Immature natural killer cell (primary cell): ENCODE measurements at regions not wholly inside any gene's neighbourhood (a gene's known extent, or its start where the extent isn't known, plus 50 kb on each side); places are given as distances from the start of the nearest gene placed in this dataset.
"Not testable (repeated sequence)": the region's sequence is repeated elsewhere in the genome, so short reads cannot be mapped to it uniquely, and the experiment has no call there.

Experiments
- DNase-seq, 3 donors: peaks; one replicate each; pipeline ENCODE4 v3.0.0; 2022; ENCODE audit warnings: mixed read lengths in 1 of 3
- H3K27ac Mint-ChIP-seq, 6 donors: one replicate each; pipeline ENCODE4 v1.8.0; 2020; ENCODE audit warnings: mixed read lengths in 6 of 6, mild to moderate bottlenecking in 5 of 6, inconsistent platforms in 4 of 6, moderate library complexity in 3 of 6
- H3K27me3 Mint-ChIP-seq, 3 donors: one replicate each; pipeline ENCODE4 v1.8.0; 2020 to 2021; ENCODE audit warnings: low read depth in 3 of 3, mild to moderate bottlenecking in 3 of 3, mixed read lengths in 3 of 3, moderate library complexity in 3 of 3, inconsistent platforms in 1 of 3
- H3K36me3 Mint-ChIP-seq, 3 donors: one replicate each; pipeline ENCODE4 v1.8.0; 2020; ENCODE audit warnings: mixed read lengths in 3 of 3, inconsistent platforms in 2 of 3, mild to moderate bottlenecking in 2 of 3
- H3K4me1 Mint-ChIP-seq, 2 donors: one replicate each; pipeline ENCODE4 v1.8.0; 2020; ENCODE audit warnings: inconsistent platforms in 2 of 2, mild to moderate bottlenecking in 2 of 2, mixed read lengths in 2 of 2, moderate library complexity in 1 of 2
- H3K4me3 Mint-ChIP-seq, 5 donors: one replicate each; pipeline ENCODE4 v1.8.0; 2020; ENCODE audit warnings: mild to moderate bottlenecking in 5 of 5, mixed read lengths in 5 of 5, inconsistent platforms in 3 of 5, moderate library complexity in 3 of 5
- H3K9me3 Mint-ChIP-seq, 6 donors: one replicate each; pipeline ENCODE4 v1.8.0; 2020; ENCODE audit warnings: mild to moderate bottlenecking in 6 of 6, mixed read lengths in 6 of 6, inconsistent platforms in 4 of 6, moderate library complexity in 3 of 6

DNA sequence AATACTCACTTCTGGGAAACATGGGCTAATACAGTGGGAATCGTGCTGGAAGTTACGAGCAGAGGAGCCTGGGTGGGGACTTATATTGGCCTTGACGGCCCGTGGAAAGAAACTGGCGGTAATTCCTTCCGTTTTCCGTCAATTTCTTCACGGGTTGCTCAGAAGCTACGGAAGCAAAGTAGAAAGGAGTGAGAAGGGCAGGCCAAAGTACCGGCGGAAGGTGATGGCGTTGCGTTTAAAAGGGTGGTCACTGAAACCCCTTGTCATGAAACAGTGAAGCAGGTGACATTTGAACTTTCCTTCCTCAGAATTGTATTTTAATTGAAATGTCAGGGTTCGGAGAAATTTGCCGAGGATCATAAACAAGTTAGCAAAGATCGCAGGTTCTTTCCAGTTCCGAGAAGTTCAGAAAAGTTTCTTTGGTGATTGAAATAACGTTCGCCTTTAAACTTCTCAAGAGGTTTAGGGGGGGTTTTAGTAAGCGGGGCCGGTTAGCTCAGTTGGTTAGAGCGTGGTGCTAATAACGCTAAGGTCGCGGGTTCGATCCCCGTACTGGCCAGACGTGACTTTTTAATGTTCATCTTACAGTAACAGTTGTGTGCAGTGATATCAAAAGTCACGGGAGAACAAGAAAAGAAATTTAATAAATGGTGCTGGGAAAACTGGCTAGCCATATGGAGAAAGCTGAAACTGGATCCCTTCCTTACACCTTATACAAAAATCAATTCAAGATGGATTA is 96.7 kb upstream of the ZNF322 start:
- H3K4me1 Mint-ChIP-seq, H3K36me3 Mint-ChIP-seq, DNase-seq: not testable (repeated sequence)
- peak overlapping the region in 2 of 6 donors; percentile 24 to 77 for H3K27ac Mint-ChIP-seq
- H3K9me3 Mint-ChIP-seq: peaks cover 3 to 27% (median 10%) of the 10 kb centered on the region in 6 donors
- peak overlapping the region in 2 of 5 donors; percentile 18 to 60 for H3K4me3 Mint-ChIP-seq
- peaks cover 31 to 36% (median 31%) of the 10 kb centered on the region in 3 donors for H3K27me3 Mint-ChIP-seq

DNA sequence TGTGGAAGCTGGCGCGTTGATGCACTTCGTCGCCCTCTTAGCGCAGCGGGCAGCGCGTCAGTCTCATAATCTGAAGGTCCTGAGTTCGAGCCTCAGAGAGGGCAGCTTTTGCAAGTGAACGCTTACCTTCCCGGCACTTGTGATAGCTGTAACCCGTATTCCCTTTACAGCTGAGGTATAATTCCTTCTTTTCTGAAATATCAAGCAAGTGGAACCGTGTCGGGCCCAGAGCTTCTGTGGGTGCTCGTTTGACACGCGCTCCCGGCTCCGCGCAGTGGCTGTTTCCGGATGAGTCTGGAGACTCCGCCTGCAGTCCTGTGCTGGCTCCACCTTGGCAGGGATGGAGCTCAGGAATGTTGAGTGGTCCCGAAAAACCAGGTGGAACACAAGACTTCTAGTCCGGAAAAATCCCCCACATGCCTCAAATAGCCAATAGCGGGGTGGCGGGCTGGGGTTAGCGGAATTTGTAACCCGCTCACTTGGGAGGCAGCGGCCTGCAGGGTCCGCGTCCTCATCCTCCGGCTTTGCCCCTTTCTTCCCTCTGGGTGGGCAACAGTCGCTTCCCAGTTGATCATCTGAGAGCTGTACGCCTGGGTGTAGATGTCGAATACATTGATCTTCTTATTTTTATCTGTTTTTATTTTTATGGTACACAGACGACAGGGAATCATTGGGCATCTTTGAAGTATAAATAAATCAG is 106.8 kb upstream of the ZNF322 start:
- not testable (repeated sequence) for H3K4me1 Mint-ChIP-seq, H3K27me3 Mint-ChIP-seq, DNase-seq, H3K27ac Mint-ChIP-seq, H3K4me3 Mint-ChIP-seq, H3K36me3 Mint-ChIP-seq, H3K9me3 Mint-ChIP-seq

DNA sequence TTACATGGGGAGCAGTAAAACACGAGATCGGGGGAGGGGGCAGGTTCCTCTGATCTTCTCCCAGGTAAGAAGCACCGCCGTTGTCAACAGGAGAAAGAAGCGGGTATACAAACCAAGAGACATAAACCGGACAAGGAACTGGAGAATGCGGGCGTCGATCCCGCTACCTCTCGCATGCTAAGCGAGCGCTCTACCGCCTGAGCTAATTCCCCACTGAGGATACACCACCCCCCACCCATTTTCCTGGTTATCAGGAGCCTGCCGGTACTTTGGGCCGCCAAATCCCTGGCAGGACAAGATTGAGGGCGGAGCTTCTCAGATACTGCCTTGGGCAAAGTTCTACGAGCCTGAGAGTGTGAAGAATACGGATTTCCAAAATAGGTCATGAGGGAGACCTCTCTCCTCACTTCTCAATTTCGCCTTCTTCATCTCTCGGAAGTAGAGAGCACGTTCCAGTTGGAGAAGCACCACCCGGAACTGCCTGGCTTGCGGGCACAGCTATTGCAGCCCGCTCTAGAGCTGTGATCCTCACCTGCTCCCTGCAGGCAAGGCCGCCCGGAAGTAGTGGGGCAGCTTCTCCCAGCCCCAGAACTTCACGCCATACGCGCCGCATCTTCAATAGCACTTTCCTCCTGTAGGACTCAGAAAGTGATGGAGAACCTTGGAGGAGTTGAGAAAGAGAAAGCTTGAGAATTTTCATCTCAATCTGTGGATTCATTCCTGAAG is 111.6 kb upstream of the ZNF322 start:
- not testable (repeated sequence) for H3K36me3 Mint-ChIP-seq, H3K4me3 Mint-ChIP-seq, DNase-seq, H3K27me3 Mint-ChIP-seq, H3K9me3 Mint-ChIP-seq, H3K27ac Mint-ChIP-seq, H3K4me1 Mint-ChIP-seq

- not testable (repeated sequence) for H3K9me3 Mint-ChIP-seq, H3K36me3 Mint-ChIP-seq, H3K27me3 Mint-ChIP-seq, DNase-seq, H3K4me1 Mint-ChIP-seq, H3K27ac Mint-ChIP-seq, H3K4me3 Mint-ChIP-seq
Measured at GRCh38 chr6:26773414-26773813, 113.9 kb upstream of the ZNF322 start.

- H3K27me3 Mint-ChIP-seq, H3K36me3 Mint-ChIP-seq, H3K4me3 Mint-ChIP-seq, H3K9me3 Mint-ChIP-seq, DNase-seq, H3K27ac Mint-ChIP-seq, H3K4me1 Mint-ChIP-seq: not testable (repeated sequence)
Measured at GRCh38 chr6:26780563-26780962, 121.0 kb upstream of the ZNF322 start.

- H3K4me3 Mint-ChIP-seq, H3K27ac Mint-ChIP-seq, H3K4me1 Mint-ChIP-seq, H3K27me3 Mint-ChIP-seq, H3K9me3 Mint-ChIP-seq, DNase-seq, H3K36me3 Mint-ChIP-seq: not testable (repeated sequence)
Measured at GRCh38 chr6:26795474-26796307, 136.1 kb upstream of the ZNF322 start.

- H3K4me3 Mint-ChIP-seq, H3K27me3 Mint-ChIP-seq, H3K36me3 Mint-ChIP-seq, H3K27ac Mint-ChIP-seq, H3K9me3 Mint-ChIP-seq, DNase-seq, H3K4me1 Mint-ChIP-seq: not testable (repeated sequence)
Measured at GRCh38 chr6:26799903-26800633, 140.5 kb upstream of the ZNF322 start.

- H3K4me3 Mint-ChIP-seq: not testable (repeated sequence)
Measured at GRCh38 chr6:26803762-26804161, 144.2 kb upstream of the ZNF322 start.

DNA sequence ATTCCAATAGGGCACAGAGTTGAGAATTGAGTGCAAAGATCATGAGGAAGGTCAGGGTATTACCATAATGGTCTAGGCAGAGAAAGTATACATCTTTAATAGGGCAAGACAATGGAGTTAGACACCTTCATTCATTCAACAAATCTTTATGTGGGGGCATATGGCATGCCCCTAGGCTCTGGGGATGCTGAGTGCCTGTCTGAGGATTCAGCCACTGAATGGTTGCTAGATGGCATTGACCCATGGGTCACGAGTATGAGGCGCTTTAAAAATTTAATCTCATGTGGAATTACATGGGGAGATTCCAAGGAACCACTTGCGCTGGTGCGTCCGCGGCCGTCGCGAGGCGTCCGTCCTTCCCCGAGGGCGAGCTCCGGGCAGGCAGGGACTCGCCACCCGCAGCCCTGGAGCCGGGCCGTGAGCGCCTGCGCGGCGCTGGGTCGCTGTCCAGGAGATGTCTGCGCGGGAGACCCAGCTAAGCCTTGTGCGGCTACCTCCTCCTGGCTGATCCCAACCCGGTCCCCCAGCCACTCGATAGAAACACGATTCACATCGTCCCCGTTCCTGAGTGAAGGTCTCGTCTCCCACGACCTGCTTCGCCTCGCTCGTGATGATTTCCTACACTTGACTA is 152.1 kb upstream of the ZNF322 start:
- not testable (repeated sequence) for H3K4me3 Mint-ChIP-seq, DNase-seq, H3K36me3 Mint-ChIP-seq, H3K27ac Mint-ChIP-seq, H3K4me1 Mint-ChIP-seq, H3K9me3 Mint-ChIP-seq, H3K27me3 Mint-ChIP-seq

More at GRCh38 chr6:26803762-26804161, 144.2 kb upstream of the ZNF322 start:
- not testable (repeated sequence) for H3K27me3 Mint-ChIP-seq, H3K36me3 Mint-ChIP-seq, DNase-seq, H3K4me1 Mint-ChIP-seq, H3K9me3 Mint-ChIP-seq, H3K27ac Mint-ChIP-seq

DNA sequence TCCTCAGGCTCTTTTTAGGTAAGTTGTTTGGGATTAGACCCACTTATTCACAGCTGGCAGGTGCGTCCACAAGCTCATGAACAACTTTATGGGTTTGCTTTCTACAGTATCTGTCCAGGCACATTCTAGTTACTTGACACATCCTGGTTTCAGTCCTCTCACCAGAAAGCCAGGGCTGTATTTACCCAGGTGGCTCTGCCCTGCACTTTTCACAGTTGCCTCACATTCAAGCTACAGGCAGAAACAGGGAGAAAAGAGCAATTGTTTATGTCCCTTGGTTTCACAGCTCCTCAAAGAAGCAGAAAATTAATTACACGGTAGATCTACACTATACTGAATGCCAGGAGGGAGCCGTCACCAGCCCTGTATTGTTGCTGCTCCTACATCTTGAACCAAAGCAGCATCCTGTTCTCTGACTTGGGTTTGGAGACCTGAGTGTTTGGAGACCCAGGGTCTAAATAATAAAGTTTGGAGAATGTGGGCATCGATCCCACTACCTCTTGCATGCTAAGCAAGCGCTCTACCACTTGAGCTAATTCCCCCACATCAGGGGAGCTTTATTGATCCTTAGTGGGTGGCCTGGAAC is 159.2 kb upstream of the ZNF322 start:
- DNase-seq, H3K4me3 Mint-ChIP-seq: not testable (repeated sequence)

GRCh38 chr6:26827965-26828364 is 168.4 kb upstream of the ZNF322 start:
- H3K36me3 Mint-ChIP-seq, H3K4me3 Mint-ChIP-seq, H3K9me3 Mint-ChIP-seq, H3K27ac Mint-ChIP-seq, DNase-seq, H3K27me3 Mint-ChIP-seq, H3K4me1 Mint-ChIP-seq: not testable (repeated sequence)

More for the DNA sequence above, 159.2 kb upstream of the ZNF322 start:
- not testable (repeated sequence) for H3K27ac Mint-ChIP-seq, H3K27me3 Mint-ChIP-seq, H3K9me3 Mint-ChIP-seq, H3K4me1 Mint-ChIP-seq, H3K36me3 Mint-ChIP-seq

- not testable (repeated sequence) for DNase-seq, H3K27ac Mint-ChIP-seq, H3K27me3 Mint-ChIP-seq, H3K36me3 Mint-ChIP-seq, H3K4me1 Mint-ChIP-seq, H3K4me3 Mint-ChIP-seq, H3K9me3 Mint-ChIP-seq
Measured at GRCh38 chr6:26829480-26829879, 169.9 kb upstream of the ZNF322 start.

DNA sequence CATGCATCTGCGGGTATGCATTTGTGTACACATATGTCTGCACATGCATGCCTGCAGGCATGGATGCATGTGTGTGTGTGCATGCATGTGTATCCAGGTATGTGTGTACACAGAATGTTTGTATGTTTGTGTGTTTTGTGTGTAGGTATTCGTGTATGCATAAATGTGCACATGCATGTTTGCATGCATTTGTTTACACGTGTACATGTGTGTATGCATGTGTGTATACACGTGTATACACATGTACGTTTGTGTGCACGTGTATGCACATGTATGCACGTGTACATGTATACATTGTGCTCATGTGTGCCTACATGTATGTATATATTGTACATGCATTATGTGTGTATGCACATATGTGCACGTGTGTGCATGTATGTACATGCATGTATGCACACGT is 171.4 kb upstream of the ZNF322 start:
- H3K9me3 Mint-ChIP-seq, H3K4me1 Mint-ChIP-seq: not testable (repeated sequence)

More for the DNA sequence above, 171.4 kb upstream of the ZNF322 start:
- H3K27me3 Mint-ChIP-seq, H3K36me3 Mint-ChIP-seq, H3K27ac Mint-ChIP-seq, DNase-seq, H3K4me3 Mint-ChIP-seq: not testable (repeated sequence)
